SU-DHL-6 (cell line): ENCODE measurements at regions not wholly inside any gene's neighbourhood (a gene's known extent, or its start where the extent isn't known, plus 50 kb on each side); places are given as distances from the start of the nearest gene placed in this dataset.

Experiments used
- H2AFZ ChIP-seq: fragments of 200-600 bp; sonication (generic); 2 replicates; pipeline ENCODE4 v1.6.1; 2014; ENCODE audit warnings: low read depth, mild to moderate bottlenecking, moderate library complexity, mixed read lengths, antibody characterized with exemption, low read length; ENCODE audit not compliant: severe bottlenecking
- H3F3A ChIP-seq: fragments of 200-600 bp; shearing (Covaris generic); 2 replicates; pipeline ENCODE4 v1.6.0; 2016; ENCODE audit warnings: antibody characterized with exemption, mild to moderate bottlenecking; ENCODE audit not compliant: insufficient read depth
- H3K27ac ChIP-seq: fragments of 200-600 bp; sonication (generic); 2 replicates; pipeline ENCODE4 v1.5.1; 2016; ENCODE audit warnings: low read depth, mild to moderate bottlenecking, low read length, moderate library complexity, mixed read lengths
- H3K27me3 ChIP-seq: fragments of 200-600 bp; sonication (generic), shearing (Covaris generic); 2 replicates; pipeline ENCODE4 v1.6.0; 2014; ENCODE audit warnings: mild to moderate bottlenecking, low read length
- H3K36me3 ChIP-seq: fragments of 200-600 bp; sonication (generic); 2 replicates; pipeline ENCODE4 v1.6.1; 2014; ENCODE audit warnings: mild to moderate bottlenecking, low read length, mixed read lengths
- H3K4me2 ChIP-seq: fragments of 300-600, 200-600 bp; shearing (Covaris generic), sonication (generic); 2 replicates; pipeline ENCODE4 v1.6.0; 2014; ENCODE audit warnings: low read length, low read depth, mild to moderate bottlenecking; ENCODE audit not compliant: poor library complexity, severe bottlenecking
- H3K4me3 ChIP-seq: fragments of 200-600 bp; sonication (generic); 2 replicates; pipeline ENCODE4 v1.5.1; 2014; ENCODE audit warnings: antibody characterized with exemption, low read length, mild to moderate bottlenecking, mixed read lengths; ENCODE audit not compliant: insufficient read depth, poor library complexity, severe bottlenecking
- H3K79me2 ChIP-seq: fragments of 200-600 bp; sonication (generic); 2 replicates; pipeline ENCODE4 v1.6.1; 2014; ENCODE audit warnings: mild to moderate bottlenecking, low read length, moderate library complexity; ENCODE audit not compliant: insufficient read depth
- H3K9ac ChIP-seq: fragments of 200-600 bp; sonication (generic); 2 replicates; pipeline ENCODE4 v1.7.0; 2014; ENCODE audit warnings: mild to moderate bottlenecking, low read length
- H3K9me2 ChIP-seq: fragments of 200-600 bp; sonication (generic); replicated peaks from 2 replicates; pipeline ENCODE4 v1.6.1; 2014; ENCODE audit warnings: low read length; ENCODE audit not compliant: insufficient read depth
- H3K9me3 ChIP-seq: fragments of 200-600 bp; sonication (generic); 2 replicates; pipeline ENCODE4 v1.6.1; 2014; ENCODE audit warnings: low read length, mixed read lengths; ENCODE audit not compliant: insufficient read depth
- H4K20me1 ChIP-seq: fragments of 200-600 bp; sonication (generic); 2 replicates; pipeline ENCODE4 v1.6.1; 2014; ENCODE audit warnings: low read depth, mild to moderate bottlenecking, antibody characterized with exemption, low read length, moderate library complexity, mixed read lengths
- EZH2phosphoT487 ChIP-seq: fragments of 200-600 bp; sonication (generic), shearing (Covaris generic); conservative IDR thresholded peaks from 2 replicates; pipeline ENCODE4 v1.6.1; 2018; ENCODE audit warnings: mild to moderate bottlenecking, antibody characterized with exemption, low read length, moderate library complexity, mixed read lengths
- TF ChIP-seq, protein P1 (sequence below): fragments of 200-600 bp; sonication (generic); IDR thresholded peaks from one replicate; pipeline ENCODE4 v1.5.1; 2017; ENCODE audit warnings: antibody characterized with exemption, mild to moderate bottlenecking, low read length, moderate library complexity; ENCODE audit not compliant: insufficient read depth, poor library complexity, severe bottlenecking

DNA sequence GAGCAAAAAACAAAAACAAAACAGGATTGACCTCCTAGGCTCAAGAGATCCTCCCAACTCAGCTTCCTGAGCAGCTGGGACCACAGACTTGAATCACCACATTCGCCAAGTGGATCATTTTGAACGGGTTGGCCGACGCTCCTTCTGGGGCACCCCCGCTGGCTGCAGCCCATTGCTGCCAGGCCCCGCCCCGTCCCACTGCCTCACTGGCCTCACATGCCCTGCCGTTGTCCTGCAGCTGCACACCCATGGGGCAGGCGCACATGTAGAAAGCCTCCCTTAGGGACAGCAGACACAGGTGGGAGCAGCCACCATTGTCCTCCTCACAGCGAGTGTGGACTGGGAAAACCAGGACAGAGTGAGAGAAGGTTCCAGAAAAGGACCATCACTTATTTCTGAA lies 154.5 kb downstream of the CRYBB2 start:
- H3K27me3 ChIP-seq: no peaks in the 10 kb centered on the region
- H3K9me2 ChIP-seq: no peaks in the 10 kb centered on the region
- H3K9me3 ChIP-seq: no peaks in the 10 kb centered on the region
- no peaks in the 10 kb centered on the region for H3F3A ChIP-seq
- no peak overlapping the region for H3K4me3 ChIP-seq
- no peak overlapping the region for H2AFZ ChIP-seq
- no peak for TF ChIP-seq EZH2phosphoT487
- TF ChIP-seq, protein P1, sequence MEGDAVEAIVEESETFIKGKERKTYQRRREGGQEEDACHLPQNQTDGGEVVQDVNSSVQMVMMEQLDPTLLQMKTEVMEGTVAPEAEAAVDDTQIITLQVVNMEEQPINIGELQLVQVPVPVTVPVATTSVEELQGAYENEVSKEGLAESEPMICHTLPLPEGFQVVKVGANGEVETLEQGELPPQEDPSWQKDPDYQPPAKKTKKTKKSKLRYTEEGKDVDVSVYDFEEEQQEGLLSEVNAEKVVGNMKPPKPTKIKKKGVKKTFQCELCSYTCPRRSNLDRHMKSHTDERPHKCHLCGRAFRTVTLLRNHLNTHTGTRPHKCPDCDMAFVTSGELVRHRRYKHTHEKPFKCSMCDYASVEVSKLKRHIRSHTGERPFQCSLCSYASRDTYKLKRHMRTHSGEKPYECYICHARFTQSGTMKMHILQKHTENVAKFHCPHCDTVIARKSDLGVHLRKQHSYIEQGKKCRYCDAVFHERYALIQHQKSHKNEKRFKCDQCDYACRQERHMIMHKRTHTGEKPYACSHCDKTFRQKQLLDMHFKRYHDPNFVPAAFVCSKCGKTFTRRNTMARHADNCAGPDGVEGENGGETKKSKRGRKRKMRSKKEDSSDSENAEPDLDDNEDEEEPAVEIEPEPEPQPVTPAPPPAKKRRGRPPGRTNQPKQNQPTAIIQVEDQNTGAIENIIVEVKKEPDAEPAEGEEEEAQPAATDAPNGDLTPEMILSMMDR: no peak
- H3K4me2 ChIP-seq: no peak overlapping the region
- H4K20me1 ChIP-seq: no peaks in the 10 kb centered on the region
- H3K79me2 ChIP-seq: no peaks in the 10 kb centered on the region
- H3K36me3 ChIP-seq: no peaks in the 10 kb centered on the region
- no peak overlapping the region for H3K27ac ChIP-seq
- no peak overlapping the region for H3K9ac ChIP-seq

DNA sequence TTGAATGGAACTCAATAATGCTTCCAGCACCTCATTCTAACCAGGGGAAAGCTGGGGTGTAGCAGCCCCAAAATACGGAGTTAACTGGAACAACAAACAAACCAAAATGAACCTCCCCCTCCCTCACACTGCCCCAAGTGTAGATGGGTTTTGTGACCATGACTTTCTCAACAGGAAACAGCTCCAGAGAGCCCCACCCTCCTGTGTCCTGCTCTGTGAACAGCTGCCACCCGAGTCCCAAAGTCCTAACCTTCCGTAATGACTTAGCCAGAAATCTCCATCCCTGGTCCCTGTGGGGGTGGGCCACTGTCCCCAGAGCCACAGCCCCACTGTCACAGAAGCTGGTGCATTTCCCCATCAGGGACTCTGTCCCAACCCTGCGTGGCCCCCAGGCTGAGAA lies 155.4 kb downstream of the CRYBB2 start:
- no peak overlapping the region for H3K9ac ChIP-seq
- H3K9me3 ChIP-seq: no peaks in the 10 kb centered on the region
- no peaks in the 10 kb centered on the region for H3K27me3 ChIP-seq
- no peaks in the 10 kb centered on the region for H3K36me3 ChIP-seq
- H3K79me2 ChIP-seq: no peaks in the 10 kb centered on the region
- no peak overlapping the region for H3K4me2 ChIP-seq
- TF ChIP-seq, protein P1: no peak
- TF ChIP-seq EZH2phosphoT487: no peak
- no peak overlapping the region for H2AFZ ChIP-seq
- H4K20me1 ChIP-seq: no peaks in the 10 kb centered on the region
- no peaks in the 10 kb centered on the region for H3K9me2 ChIP-seq
- no peaks in the 10 kb centered on the region for H3F3A ChIP-seq
- H3K27ac ChIP-seq: no peak overlapping the region
- H3K4me3 ChIP-seq: no peak overlapping the region

DNA sequence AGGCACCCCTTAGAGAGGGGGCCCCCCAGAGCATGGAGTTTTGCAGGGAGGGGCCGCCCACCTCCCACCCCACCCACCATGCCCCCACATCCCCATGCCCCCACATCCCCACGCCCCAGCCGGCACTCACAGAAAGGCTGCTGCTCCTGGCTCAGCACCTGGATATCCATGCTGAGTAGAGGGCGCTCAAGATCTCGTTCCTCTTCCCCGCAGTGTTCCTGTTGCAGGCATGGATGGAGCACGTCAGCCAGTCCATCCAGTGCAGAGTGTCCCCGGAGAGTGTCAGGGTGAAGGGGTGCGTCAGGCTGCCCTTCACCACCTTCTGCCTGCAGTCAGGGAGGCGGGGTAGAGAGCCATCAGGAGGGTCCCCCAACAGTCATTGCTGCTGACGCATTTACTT lies 156.2 kb downstream of the CRYBB2 start:
- H3K36me3 ChIP-seq: no peaks in the 10 kb centered on the region
- H3F3A ChIP-seq: no peaks in the 10 kb centered on the region
- H3K4me2 ChIP-seq: no peak overlapping the region
- no peaks in the 10 kb centered on the region for H3K27me3 ChIP-seq
- TF ChIP-seq, protein P1: no peak
- no peak for TF ChIP-seq EZH2phosphoT487
- H3K79me2 ChIP-seq: no peaks in the 10 kb centered on the region
- no peak overlapping the region for H2AFZ ChIP-seq
- no peaks in the 10 kb centered on the region for H4K20me1 ChIP-seq
- no peak overlapping the region for H3K27ac ChIP-seq
- no peaks in the 10 kb centered on the region for H3K9me3 ChIP-seq
- no peak overlapping the region for H3K4me3 ChIP-seq
- H3K9me2 ChIP-seq: no peaks in the 10 kb centered on the region
- H3K9ac ChIP-seq: no peak overlapping the region
